Endothelial cell of umbilical vein (primary cell): ENCODE measurements at regions not wholly inside any gene's neighbourhood (a gene's known extent, or its start where the extent isn't known, plus 50 kb on each side); places are given as distances from the start of the nearest gene placed in this dataset.

Source experiments
- BruUV-seq: library from RNA; stranded (reverse); fragments of 400-500 nt; replicated peaks from 2 replicates; lab custom pipeline; 2021; lab: Mats Ljungman, UMichigan
- CTCF ChIA-PET: fragments of 300-600, 350-600 bp; sonication (Branson Sonifier 250); formaldehyde crosslinking; loops from one replicate; lab custom pipeline; 2021; ENCODE audit warnings: antibody characterized with exemption, inconsistent platforms; lab: Charles Lee
- POLR2A ChIA-PET: fragments of 300-600, 350-600 bp; sonication (Branson Sonifier 250); formaldehyde crosslinking; loops from one replicate; lab custom pipeline; 2021; ENCODE audit warnings: antibody characterized with exemption, inconsistent platforms; lab: Charles Lee
- DNase-seq: peaks from one replicate; pipeline ENCODE4 v3.0.0-alpha.2; 2011; ENCODE audit warnings: low read depth, low spot score
- FAIRE-seq: peaks from 2 replicates; lab custom pipeline; 2011; peaks lifted over from hg19 to GRCh38; lab: Jason Lieb, UNC
- H2AFZ ChIP-seq: 2 replicates; pipeline ENCODE4 v1.6.0; 2012; ENCODE audit warnings: low read depth, low read length, control low read depth, inconsistent platforms
- H3K27ac ChIP-seq: 2 replicates; pipeline ENCODE4 v1.5.1; 2011; ENCODE audit warnings: low read depth, mild to moderate bottlenecking, control low read depth, low read length, moderate library complexity; ENCODE audit not compliant: insufficient read depth
- H3K27me3 ChIP-seq, 2 experiments: 2 replicates each; pipeline versions ENCODE4 v1.6.0 to v1.6.1; 2011; ENCODE audit warnings: low read length in 2 of 2, mixed read lengths in 1 of 2; ENCODE audit not compliant: control insufficient read depth in 2 of 2, insufficient read depth in 2 of 2
- H3K36me3 ChIP-seq, 2 experiments: 2 replicates in 1 of 2; 3 replicates in 1 of 2; pipeline ENCODE4 v1.5.1; 2011; ENCODE audit warnings: low read length in 2 of 2, mild to moderate bottlenecking in 1 of 2, moderate library complexity in 1 of 2; ENCODE audit not compliant: control insufficient read depth in 2 of 2, insufficient read depth in 2 of 2; ENCODE audit errors: extremely low read depth in 1 of 2
- H3K4me1 ChIP-seq: 3 replicates; pipeline ENCODE4 v1.5.1; 2011; ENCODE audit warnings: mild to moderate bottlenecking, low read length; ENCODE audit not compliant: control insufficient read depth, insufficient read depth; ENCODE audit errors: extremely low read depth
- H3K4me2 ChIP-seq: 2 replicates; pipeline ENCODE4 v1.6.1; 2011; ENCODE audit warnings: low read length, control low read depth, mixed read lengths; ENCODE audit not compliant: insufficient read depth
- H3K4me3 ChIP-seq, 3 experiments: fragments of 200-600 bp in 1 of 3; sonication (generic), shearing (Covaris generic) in 1 of 3; replicated peaks in 1 of 3; 2 replicates each; pipeline ENCODE4 v1.5.1; 2011 to 2016; ENCODE audit warnings: control low read depth in 3 of 3, low read length in 3 of 3, mild to moderate bottlenecking in 2 of 3, inconsistent platforms in 1 of 3, low read depth in 1 of 3, moderate library complexity in 1 of 3; ENCODE audit not compliant: insufficient read depth in 1 of 3
- H3K79me2 ChIP-seq: 2 replicates; pipeline ENCODE4 v1.6.0; 2012; ENCODE audit warnings: low read length, inconsistent platforms; ENCODE audit not compliant: control insufficient read depth, insufficient read depth
- H3K9ac ChIP-seq: replicated peaks from 2 replicates; pipeline ENCODE3; 2011; ENCODE audit warnings: low read length, control low read depth; ENCODE audit not compliant: insufficient read depth; ENCODE audit errors: extremely low read depth
- H3K9me1 ChIP-seq: replicated peaks from 3 replicates; pipeline ENCODE4 v1.6.0; 2011; ENCODE audit warnings: mild to moderate bottlenecking, low read length; ENCODE audit not compliant: control insufficient read depth, insufficient read depth; ENCODE audit errors: extremely low read depth
- H3K9me3 ChIP-seq: replicated peaks from 2 replicates; pipeline ENCODE4 v1.5.1; 2012; ENCODE audit warnings: low read length, inconsistent platforms; ENCODE audit not compliant: control insufficient read depth, insufficient read depth
- H4K20me1 ChIP-seq: replicated peaks from 2 replicates; pipeline ENCODE3; 2011; ENCODE audit warnings: mild to moderate bottlenecking, low read length; ENCODE audit not compliant: control insufficient read depth, insufficient read depth; ENCODE audit errors: extremely low read depth
- CTCF ChIP-seq, 2 donors: IDR thresholded peaks; 1 replicate in 1 of 2; 2 replicates in 1 of 2; pipeline ENCODE4 v1.5.1; 2011; ENCODE audit warnings: low read length in 2 of 2, mild to moderate bottlenecking in 2 of 2, moderate library complexity in 2 of 2, control low read depth in 1 of 2, inconsistent platforms in 1 of 2, low read depth in 1 of 2; ENCODE audit not compliant: insufficient read depth in 1 of 2; ENCODE audit errors: extremely low read depth in 1 of 2
- EZH2 ChIP-seq: IDR thresholded peaks from 2 replicates; pipeline ENCODE4 v1.6.1; 2012; ENCODE audit warnings: borderline replicate concordance, low read depth, mild to moderate bottlenecking, moderate library complexity, low read length, inconsistent platforms; ENCODE audit not compliant: severe bottlenecking
- FOS ChIP-seq: IDR thresholded peaks from 2 replicates; pipeline ENCODE4 v1.6.1; 2011; ENCODE audit warnings: mild to moderate bottlenecking, low read length, moderate library complexity, borderline replicate concordance; ENCODE audit not compliant: insufficient read depth
- GATA2 ChIP-seq: IDR thresholded peaks from 2 replicates; pipeline ENCODE4 v1.7.0; 2011; ENCODE audit warnings: low read depth, mild to moderate bottlenecking, moderate library complexity, mixed read lengths, low read length; ENCODE audit not compliant: insufficient read length, insufficient read depth
- JUN ChIP-seq: IDR thresholded peaks from 2 replicates; pipeline ENCODE4 v1.6.1; 2011; ENCODE audit warnings: borderline replicate concordance, low read depth; ENCODE audit not compliant: insufficient read length, insufficient read depth
- MAX ChIP-seq: IDR thresholded peaks from 2 replicates; pipeline ENCODE4 v1.6.1; 2011; ENCODE audit not compliant: insufficient read depth, insufficient read length
- MYC ChIP-seq: IDR thresholded peaks from one replicate; pipeline ENCODE4 v1.6.1; 2011; ENCODE audit warnings: mild to moderate bottlenecking, low read depth, low read length
- POLR2A ChIP-seq: IDR thresholded peaks from 2 replicates; pipeline ENCODE4 v1.6.1; 2012; ENCODE audit warnings: low read depth, mild to moderate bottlenecking, control low read depth, low read length
- POLR2AphosphoS5 ChIP-seq: IDR thresholded peaks from 2 replicates; pipeline ENCODE4 v1.6.1; 2012; ENCODE audit warnings: low read depth, mild to moderate bottlenecking, control low read depth, low read length, moderate library complexity; ENCODE audit not compliant: insufficient read depth
- dilution Hi-C: fragments of 300-500 bp; cut with MboI; formaldehyde crosslinking; loops from one replicate; pipeline ENCODE4 v1.15.0; 2019; ENCODE audit warnings: low sequenced_read_pairs; ENCODE audit not compliant: extremely low pct_ligation_motif_present
- intact Hi-C: fragments of 100-400 bp; cut with micrococcal nuclease; formaldehyde crosslinking; loops from one replicate; pipeline ENCODE4 v1.10.0; 2022

GRCh38 chr1:218874801-218875400 is 298.8 kb upstream of the LYPLAL1 start:
- no peak for FAIRE-seq
- ChIA-PET POLR2A (no interaction called here), CTCF (interaction anchor here (0.8 to 0.9 kb wide), 2 partner anchors 30 to 192 kb away, joined by 3 to 4 read pairs; no protein-coding TSS in a partner anchor)
- DNase-seq, result no peak
- Histone ChIP-seq H3K4me3 (no peak overlapping the region), H2AFZ (no peak overlapping the region), H4K20me1 (no peaks in the 10 kb centered on the region), H3K27me3 (no peaks in the 10 kb centered on the region), H3K9ac (no peak overlapping the region), H3K9me3 (no peaks in the 10 kb centered on the region), H3K79me2 (no peaks in the 10 kb centered on the region), H3K36me3 (no peaks in the 10 kb centered on the region), H3K9me1 (no peaks in the 10 kb centered on the region), H3K4me1 (peaks cover 20% of the 10 kb centered on the region), H3K4me2 (peak overlapping the region; percentile 65), H3K27ac (peak overlapping the region; percentile 72)
- BruUV-seq, result no TSS peak
- intact Hi-C loops, result loop anchor here (2.0 to 5.0 kb wide), 2 partner anchors 168 to 528 kb away; partner anchors contain the start of gene TGFB2
- TF ChIP-seq JUN, result no peak
- TF ChIP-seq MYC, result no peak
- TF ChIP-seq CTCF (IDR thresholded peaks at IDR 0.05; ENCODE audit: extremely low read depth in 1 of 2, insufficient read depth in 1 of 2, low read depth in 1 of 2, low read length in 2 of 2), result no peak
- no peak for TF ChIP-seq EZH2
- TF ChIP-seq GATA2, result no peak
- TF ChIP-seq POLR2A, result no peak
- TF ChIP-seq MAX, result no peak
- no peak for TF ChIP-seq FOS
- TF ChIP-seq POLR2AphosphoS5, result no peak
- dilution Hi-C loops, result no loop called here
